Fibroblast of peridontal ligament (primary cell): ENCODE measurements at regions not wholly inside any gene's neighbourhood (a gene's known extent, or its start where the extent isn't known, plus 50 kb on each side); places are given as distances from the start of the nearest gene placed in this dataset.
"Not testable (repeated sequence)": the region's sequence is repeated elsewhere in the genome, so short reads cannot be mapped to it uniquely, and the experiment has no call there.

ENCODE experiments used
- DNase-seq: peaks from one replicate; pipeline ENCODE4 v3.0.0-alpha.2; 2010; ENCODE audit errors: extremely low read depth

GRCh38 chr18:78408623-78409022, 571.0 kb upstream of the SALL3 start:
- DNase-seq: no peak

- no peak for DNase-seq
Measured at GRCh38 chr18:78410094-78410786, 569.4 kb upstream of the SALL3 start.

- no peak for DNase-seq
Measured at GRCh38 chr18:78411539-78411938, 568.1 kb upstream of the SALL3 start.

- DNase-seq: no peak
Measured at GRCh38 chr18:78414302-78414701, 565.3 kb upstream of the SALL3 start.

GRCh38 chr18:78416853-78417252, 562.8 kb upstream of the SALL3 start:
- DNase-seq: no peak

- DNase-seq: no peak
Measured at GRCh38 chr18:78418379-78418778, 561.2 kb upstream of the SALL3 start.

GRCh38 chr18:78419171-78419570, 560.4 kb upstream of the SALL3 start:
- no peak for DNase-seq

- no peak for DNase-seq
Measured at GRCh38 chr18:78420116-78420515, 559.5 kb upstream of the SALL3 start.

- no peak for DNase-seq
Measured at GRCh38 chr18:78421392-78421791, 558.2 kb upstream of the SALL3 start.

GRCh38 chr18:78422336-78422735, 557.3 kb upstream of the SALL3 start:
- DNase-seq: no peak

GRCh38 chr18:78423811-78424210, 555.8 kb upstream of the SALL3 start:
- DNase-seq: no peak

GRCh38 chr18:78424403-78425018, 555.1 kb upstream of the SALL3 start:
- DNase-seq: no peak

GRCh38 chr18:78425019-78425412, 554.6 kb upstream of the SALL3 start:
- DNase-seq: no peak

- DNase-seq: no peak
Measured at GRCh38 chr18:78427081-78427480, 552.5 kb upstream of the SALL3 start.

GRCh38 chr18:78429127-78430108, 550.2 kb upstream of the SALL3 start:
- DNase-seq: no peak

- no peak for DNase-seq
Measured at GRCh38 chr18:78430131-78430758, 549.4 kb upstream of the SALL3 start.

- DNase-seq: no peak
Measured at GRCh38 chr18:78431606-78432005, 548.0 kb upstream of the SALL3 start.

- no peak for DNase-seq
Measured at GRCh38 chr18:78433562-78433961, 546.1 kb upstream of the SALL3 start.

- DNase-seq: no peak
Measured at GRCh38 chr18:78436110-78436509, 543.5 kb upstream of the SALL3 start.

GRCh38 chr18:78438235-78438634, 541.4 kb upstream of the SALL3 start:
- DNase-seq: not testable (repeated sequence)

GRCh38 chr18:78445880-78446279, 533.7 kb upstream of the SALL3 start:
- no peak for DNase-seq

GRCh38 chr18:78447211-78447610, 532.4 kb upstream of the SALL3 start:
- no peak for DNase-seq
